GM20431 (cell line): ENCODE measurements at regions not wholly inside any gene's neighbourhood (a gene's known extent, or its start where the extent isn't known, plus 50 kb on each side); places are given as distances from the start of the nearest gene placed in this dataset.

Experiments
- in situ Hi-C: fragments of 300-500 bp; cut with MseI, MboI; formaldehyde crosslinking; loops from one replicate; pipeline ENCODE4 v1.15.0; 2020; ENCODE audit warnings: low sequenced_read_pairs; ENCODE audit not compliant: unreplicated experiment

GRCh38 chr2:236317938-236318396 lies 53.8 kb upstream of the ASB18 start:
- in situ Hi-C loops: no loop called here

DNA sequence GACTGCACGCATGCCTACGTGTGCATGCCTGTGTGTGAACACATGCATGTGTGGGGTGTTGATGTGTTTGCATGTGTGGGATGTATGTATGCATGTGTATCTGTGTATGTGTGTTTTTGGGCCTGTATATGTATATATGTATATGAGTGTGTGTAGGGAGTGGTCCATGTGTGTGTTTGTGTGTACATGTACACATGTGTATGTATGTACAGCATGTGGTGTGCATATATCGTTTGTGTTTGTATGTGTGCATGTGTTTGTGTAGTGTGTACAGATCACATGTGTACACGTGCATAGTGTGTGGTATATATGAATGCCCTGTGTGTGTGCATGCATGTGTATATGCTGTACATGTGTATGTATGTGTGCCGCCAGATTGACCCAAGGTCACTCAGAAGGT lies 54.2 kb upstream of the ASB18 start:
- in situ Hi-C loops: no loop called here

GRCh38 chr2:236319036-236319435 lies 54.8 kb upstream of the ASB18 start:
- in situ Hi-C loops: no loop called here

DNA sequence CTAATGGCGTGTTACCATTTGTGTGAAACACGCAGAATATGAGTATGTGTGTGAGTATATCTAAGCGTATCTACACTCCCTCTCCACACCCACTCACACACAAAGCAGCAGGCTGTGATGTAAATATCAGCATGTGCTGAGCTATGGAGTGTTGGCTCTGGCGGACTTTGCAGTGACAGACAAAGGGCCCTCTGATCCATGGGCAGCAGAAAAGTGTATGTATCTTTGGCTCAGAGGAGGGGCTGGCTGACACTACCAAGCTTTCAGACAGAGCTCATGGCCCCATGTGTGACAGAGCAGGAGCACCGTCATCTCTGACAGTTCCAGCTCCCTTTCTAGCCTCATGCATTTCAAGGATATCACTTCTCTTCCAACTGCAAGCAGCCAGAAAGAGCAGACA lies 57.2 kb upstream of the ASB18 start:
- in situ Hi-C loops: no loop called here

DNA sequence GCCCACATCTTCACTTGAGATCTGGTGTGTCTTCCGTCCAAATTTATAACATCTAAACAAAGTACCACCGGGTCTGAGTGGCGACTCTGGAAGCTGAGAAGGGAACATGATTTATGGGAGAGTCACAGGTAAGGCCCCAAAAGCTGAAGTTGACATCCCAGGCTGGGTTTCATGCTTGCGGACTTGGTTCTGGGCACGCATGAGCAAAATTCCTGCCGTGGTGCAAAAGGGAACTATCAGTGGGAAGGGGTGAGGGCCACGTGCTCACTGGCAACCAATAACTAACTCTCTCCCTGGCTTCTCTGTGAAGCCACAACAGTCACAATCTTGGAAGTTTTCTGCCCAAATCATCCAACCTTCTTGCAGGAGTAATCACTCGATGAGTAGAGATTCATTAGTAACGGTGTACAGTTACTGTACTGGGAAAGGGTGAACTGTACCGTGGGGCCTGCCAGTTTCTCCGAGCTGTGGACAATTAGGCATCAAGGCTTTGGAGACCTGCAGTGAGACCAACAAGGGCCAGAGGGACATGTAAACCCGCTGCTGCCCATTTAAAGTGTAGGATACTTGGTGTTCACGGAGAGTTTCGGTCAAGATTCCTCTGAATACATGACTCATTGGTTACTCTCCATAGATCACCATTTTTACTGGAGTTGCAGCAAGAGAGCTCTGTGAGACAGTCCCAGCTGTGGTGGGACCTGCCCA lies 69.4 kb upstream of the ASB18 start:
- in situ Hi-C loops: no loop called here

GRCh38 chr2:236334122-236334876 lies 70.1 kb upstream of the ASB18 start:
- in situ Hi-C loops: no loop called here

GRCh38 chr2:236335696-236336574 lies 71.7 kb upstream of the ASB18 start:
- in situ Hi-C loops: no loop called here

DNA sequence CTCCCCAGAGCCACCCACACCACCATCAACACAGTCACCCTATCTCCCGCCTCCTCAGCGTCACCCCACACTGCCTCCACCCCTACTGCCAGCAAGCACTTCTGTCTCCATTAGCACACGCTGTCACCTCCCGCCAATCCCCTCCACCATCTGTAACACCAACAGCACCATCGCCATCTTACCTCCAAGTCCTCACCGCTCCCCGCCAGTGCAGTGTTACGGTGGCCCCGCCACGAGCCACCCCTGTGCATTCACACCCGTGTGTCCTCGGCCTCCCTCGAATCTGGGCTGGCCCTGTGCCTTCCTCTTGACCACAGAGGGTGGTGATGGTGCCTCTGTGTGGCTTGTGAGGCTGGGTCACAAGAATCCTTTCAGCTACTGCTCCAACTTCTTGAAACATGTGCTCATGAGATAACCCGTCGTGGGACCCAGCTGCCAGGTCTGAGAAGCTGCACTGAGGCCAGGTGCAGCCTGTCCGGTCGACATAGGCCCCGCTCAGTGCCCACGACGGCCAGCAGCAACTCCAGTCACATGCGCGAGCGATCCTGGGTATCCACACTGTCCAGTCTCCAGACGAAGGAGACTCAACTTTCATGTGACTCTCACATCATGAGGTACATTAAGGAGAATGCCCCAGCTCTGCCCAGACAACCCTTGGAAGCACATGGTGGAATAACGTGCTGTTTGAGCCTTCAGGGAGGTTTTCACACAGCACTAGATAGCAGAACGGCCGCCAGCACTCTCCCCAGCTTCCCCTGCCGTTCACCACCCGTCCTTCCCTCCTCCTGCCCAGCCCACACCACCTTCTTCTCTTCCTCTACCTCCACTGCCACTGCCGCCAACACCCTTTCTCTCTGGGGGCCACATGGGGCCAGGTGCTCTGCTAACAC lies 72.6 kb upstream of the ASB18 start:
- in situ Hi-C loops: no loop called here

DNA sequence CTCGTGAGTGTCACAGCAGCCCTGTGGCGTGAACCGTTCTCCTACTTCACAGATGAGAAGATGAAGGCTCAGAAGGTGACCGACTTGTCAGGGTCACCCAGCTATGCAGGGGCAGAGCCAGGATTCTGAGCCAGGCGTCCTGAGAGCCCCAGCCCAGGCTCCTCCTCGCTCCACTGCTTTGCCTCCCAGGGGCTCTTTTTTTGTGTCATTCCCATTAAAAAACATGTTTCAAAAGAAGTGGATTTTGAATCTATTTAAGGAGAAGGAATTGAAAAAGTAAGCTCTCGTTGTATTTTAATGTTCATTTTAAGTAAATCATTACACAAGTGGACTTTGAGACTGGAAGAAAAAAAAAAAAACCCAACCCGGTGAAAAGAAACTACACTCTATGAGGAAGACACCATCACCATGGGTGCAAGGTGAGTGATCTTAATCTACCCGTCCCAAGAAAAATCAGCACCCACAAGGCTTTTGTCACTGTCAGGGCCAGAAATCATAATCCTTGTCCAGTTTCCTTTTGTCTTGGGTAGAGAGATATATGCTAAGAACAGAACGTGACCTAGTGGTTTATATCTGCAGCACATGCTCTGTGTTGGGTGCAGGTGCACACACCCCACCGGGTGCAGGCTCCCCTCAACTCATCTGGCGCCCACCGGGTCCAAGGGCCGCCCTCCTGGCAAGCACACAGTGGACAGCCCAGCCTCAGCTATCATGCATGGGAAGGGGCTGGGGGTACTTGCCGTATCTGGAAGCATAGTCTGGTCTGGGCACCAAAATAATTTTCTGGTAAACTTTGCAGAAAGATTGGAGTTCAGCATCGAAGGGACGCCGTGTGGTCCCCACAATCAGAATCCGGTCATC lies 73.5 kb upstream of the ASB18 start:
- in situ Hi-C loops: no loop called here

- in situ Hi-C loops: no loop called here
Measured at GRCh38 chr2:236338495-236339184, 74.4 kb upstream of the ASB18 start.

GRCh38 chr2:236340251-236340650 lies 76.0 kb upstream of the ASB18 start:
- in situ Hi-C loops: loop anchor here (10.0 kb wide), 1 partner anchor 735 kb away; no protein-coding TSS in a partner anchor

- in situ Hi-C loops: loop anchor here (10.0 kb wide), 1 partner anchor 734 kb away; no protein-coding TSS in a partner anchor
Measured at GRCh38 chr2:236341067-236341466, 76.9 kb upstream of the ASB18 start.

DNA sequence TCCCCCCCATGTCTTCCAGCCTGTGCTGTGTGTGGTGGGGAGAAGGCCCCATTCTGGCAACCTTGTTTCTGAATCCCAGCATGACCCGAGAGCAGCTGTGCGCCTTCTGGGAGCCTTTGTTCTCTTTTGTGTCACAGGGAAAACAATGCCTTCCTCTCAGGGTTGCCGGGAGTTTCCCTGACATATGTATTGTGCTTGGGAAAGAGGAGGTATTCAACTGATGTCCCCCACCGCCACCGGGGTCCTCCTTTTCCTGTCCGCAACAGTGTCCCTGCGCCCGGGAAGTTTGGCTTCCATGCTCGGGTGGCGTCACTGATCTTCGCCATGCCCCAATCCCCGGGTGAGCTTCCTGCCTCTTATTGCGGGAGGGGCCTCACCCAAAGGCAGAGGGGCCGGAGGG lies 77.5 kb upstream of the ASB18 start:
- in situ Hi-C loops: loop anchor here (10.0 kb wide), 1 partner anchor 733 kb away; no protein-coding TSS in a partner anchor

DNA sequence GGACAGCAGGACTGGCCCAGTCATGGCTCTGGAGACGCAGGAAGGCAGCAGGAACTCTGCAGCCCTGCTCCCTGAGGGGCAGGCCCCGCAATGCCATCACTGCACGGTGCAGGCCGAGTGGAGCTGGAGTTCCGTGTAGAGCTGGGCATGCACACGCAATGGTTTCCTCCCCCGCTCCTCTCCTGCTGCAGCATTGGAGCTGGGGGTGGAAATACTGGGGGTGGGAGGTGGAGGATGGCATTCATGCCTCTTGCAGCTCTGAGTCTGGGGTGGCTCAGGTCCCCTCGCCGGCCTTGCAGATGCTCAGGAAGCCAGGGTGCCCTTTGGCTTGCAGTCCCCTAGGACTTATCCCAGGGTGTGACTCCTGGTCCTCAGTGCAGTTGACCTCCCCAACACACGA lies 78.3 kb upstream of the ASB18 start:
- in situ Hi-C loops: loop anchor here (10.0 kb wide), 1 partner anchor 732 kb away; no protein-coding TSS in a partner anchor

DNA sequence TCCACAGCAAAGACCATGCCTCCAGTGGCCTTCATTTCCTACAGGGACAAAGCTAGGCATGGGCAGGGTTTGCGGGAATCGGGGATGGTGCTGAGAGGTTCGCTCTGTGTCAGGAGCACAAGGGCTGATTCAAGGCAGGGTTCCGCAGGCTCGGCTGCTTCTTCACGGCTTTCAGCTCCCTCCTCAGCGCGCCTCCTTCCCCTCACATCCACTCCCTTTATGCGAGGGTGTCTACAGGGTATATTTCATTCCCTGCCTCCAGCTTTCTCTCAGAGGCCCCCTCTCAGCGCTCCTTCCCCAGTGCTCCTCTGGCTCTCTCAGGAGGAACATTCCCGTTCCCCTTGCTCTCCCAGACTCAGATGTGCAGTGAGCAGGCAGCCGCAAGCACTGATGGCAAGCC lies 78.7 kb upstream of the ASB18 start:
- in situ Hi-C loops: loop anchor here (10.0 kb wide), 1 partner anchor 732 kb away; no protein-coding TSS in a partner anchor

DNA sequence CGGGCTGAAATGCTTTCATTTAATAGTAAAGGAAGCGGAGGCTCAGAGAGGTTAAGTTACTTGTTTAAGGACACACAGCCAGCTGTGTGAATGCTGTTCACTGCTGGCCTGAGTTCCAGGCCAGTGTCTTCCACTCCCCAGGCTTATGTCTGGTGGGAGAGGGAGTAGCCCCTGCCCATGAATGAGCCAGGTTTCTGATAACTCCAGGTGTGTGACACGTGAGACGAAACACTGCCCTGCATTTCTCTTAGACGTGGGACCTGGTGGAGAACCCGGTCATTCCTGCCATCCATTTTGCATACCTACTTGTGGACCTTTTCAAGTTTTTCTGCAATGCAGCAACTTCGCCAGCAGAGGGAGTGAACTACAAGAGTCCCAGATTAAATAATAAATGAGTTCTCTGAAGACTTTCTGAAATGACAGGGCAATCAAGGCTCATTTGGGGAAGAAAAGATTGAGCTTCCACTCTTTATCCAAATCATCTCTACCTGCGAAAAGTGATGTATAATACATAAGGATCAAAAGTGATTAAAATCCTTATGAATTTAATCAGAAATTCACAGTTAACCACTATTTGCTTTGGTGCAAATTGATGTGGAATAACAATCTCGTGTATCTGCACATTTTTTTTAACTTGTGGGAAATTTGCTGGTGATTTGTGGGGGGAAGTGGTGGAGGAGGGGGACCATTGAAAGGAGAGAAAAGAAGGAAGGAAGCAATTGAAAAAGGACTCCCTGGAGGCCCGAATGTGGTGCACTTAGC lies 79.4 kb upstream of the ASB18 start:
- in situ Hi-C loops: loop anchor here (10.0 kb wide), 1 partner anchor 731 kb away; no protein-coding TSS in a partner anchor

- in situ Hi-C loops: loop anchor here (10.0 kb wide), 1 partner anchor 730 kb away; no protein-coding TSS in a partner anchor
Measured at GRCh38 chr2:236344446-236344845, 80.2 kb upstream of the ASB18 start.
